ENCODE measurements at regions not wholly inside any gene's neighbourhood (a gene's known extent, or its start where the extent isn't known, plus 50 kb on each side); places are given as distances from the start of the nearest gene placed in this dataset.

DNA sequence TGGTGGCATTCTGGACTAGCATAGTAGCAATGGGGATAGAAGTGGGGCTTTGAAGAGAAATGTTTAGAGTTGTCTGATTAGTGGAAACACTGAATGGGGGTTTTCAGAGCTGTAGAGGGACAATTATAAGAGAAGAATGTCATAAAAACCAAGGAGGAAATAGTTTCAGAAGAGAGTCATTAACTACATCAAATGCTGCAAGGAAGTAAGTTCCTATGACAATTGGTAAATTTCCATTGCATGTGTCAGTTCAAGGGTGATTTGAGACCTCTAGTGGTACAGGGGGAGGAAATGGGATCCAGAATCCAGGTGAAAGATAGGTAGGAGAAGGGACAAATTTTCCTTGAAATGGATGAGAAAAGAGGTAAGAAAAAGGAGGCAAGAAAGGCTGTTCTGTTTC is 68.3 kb upstream of the TBC1D5 start:
- TF ChIP-seq POLR2A (IDR thresholded peaks at IDR 0.05; ENCODE audit: extremely low read depth, insufficient read length), result no peak
- TF ChIP-seq, protein P1, sequence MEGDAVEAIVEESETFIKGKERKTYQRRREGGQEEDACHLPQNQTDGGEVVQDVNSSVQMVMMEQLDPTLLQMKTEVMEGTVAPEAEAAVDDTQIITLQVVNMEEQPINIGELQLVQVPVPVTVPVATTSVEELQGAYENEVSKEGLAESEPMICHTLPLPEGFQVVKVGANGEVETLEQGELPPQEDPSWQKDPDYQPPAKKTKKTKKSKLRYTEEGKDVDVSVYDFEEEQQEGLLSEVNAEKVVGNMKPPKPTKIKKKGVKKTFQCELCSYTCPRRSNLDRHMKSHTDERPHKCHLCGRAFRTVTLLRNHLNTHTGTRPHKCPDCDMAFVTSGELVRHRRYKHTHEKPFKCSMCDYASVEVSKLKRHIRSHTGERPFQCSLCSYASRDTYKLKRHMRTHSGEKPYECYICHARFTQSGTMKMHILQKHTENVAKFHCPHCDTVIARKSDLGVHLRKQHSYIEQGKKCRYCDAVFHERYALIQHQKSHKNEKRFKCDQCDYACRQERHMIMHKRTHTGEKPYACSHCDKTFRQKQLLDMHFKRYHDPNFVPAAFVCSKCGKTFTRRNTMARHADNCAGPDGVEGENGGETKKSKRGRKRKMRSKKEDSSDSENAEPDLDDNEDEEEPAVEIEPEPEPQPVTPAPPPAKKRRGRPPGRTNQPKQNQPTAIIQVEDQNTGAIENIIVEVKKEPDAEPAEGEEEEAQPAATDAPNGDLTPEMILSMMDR (IDR thresholded peaks at IDR 0.05; ENCODE audit: low read depth, low read length), result no peak
- TF ChIP-seq, protein P2, sequence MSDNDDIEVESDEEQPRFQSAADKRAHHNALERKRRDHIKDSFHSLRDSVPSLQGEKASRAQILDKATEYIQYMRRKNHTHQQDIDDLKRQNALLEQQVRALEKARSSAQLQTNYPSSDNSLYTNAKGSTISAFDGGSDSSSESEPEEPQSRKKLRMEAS (IDR thresholded peaks at IDR 0.05; ENCODE audit: low read depth, low read length), result no peak

All from NB4 (cell line).